H1 (cell line): ENCODE measurements at regions not wholly inside any gene's neighbourhood (a gene's known extent, or its start where the extent isn't known, plus 50 kb on each side); places are given as distances from the start of the nearest gene placed in this dataset.

Experiments
- CREB1 ChIP-seq: IDR thresholded peaks from 2 replicates; pipeline ENCODE4 v1.6.1; 2012; ENCODE audit warnings: inconsistent platforms
- FOSL1 ChIP-seq: IDR thresholded peaks from 2 replicates; pipeline ENCODE4 v1.6.1; 2011; ENCODE audit warnings: mild to moderate bottlenecking, low read depth, low read length, moderate library complexity; ENCODE audit not compliant: insufficient read depth
- GABPA ChIP-seq: IDR thresholded peaks from 2 replicates; pipeline ENCODE4 v1.6.1; 2011; ENCODE audit warnings: mild to moderate bottlenecking, low read length, moderate library complexity, borderline replicate concordance; ENCODE audit not compliant: insufficient read depth
- TEAD4 ChIP-seq: IDR thresholded peaks from 2 replicates; pipeline ENCODE4 v1.6.1; 2012; ENCODE audit warnings: low read depth, low read length, inconsistent platforms, mixed read lengths

DNA sequence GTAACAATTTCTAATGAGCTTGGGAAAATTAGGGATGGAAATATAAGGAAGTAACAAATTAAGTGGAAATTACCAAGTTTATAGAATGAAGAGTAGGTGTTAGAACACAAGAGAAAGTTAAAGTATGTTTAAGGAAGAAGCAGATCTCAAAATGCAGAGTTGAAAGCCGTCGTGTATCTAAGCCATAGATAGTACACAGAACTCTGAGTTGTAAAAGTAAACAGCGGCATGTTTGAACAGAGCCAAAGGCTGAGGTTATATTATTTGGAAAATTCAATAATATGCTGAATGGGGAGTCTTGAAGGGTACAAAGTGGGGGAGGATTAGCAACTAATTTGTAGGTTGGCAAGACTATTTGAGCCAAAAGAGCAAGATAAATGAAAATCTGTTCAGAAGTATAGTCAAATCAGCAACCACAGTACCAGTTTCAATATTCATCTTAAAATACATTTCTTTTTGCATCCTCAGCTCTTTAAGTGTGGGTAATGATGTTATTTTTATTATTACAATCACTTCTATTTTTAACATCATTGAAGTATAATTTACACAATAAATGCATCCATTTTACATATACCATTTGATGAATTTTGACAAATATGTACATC lies 594.8 kb upstream of the ANO3 start (continued):
- TF ChIP-seq TEAD4: no peak
- no peak for TF ChIP-seq CREB1
- no peak for TF ChIP-seq FOSL1
- TF ChIP-seq GABPA: no peak
